H4 (cell line): ENCODE measurements at regions not wholly inside any gene's neighbourhood (a gene's known extent, or its start where the extent isn't known, plus 50 kb on each side); places are given as distances from the start of the nearest gene placed in this dataset.

Experiments
- DNase-seq: peaks from one replicate; pipeline ENCODE4 v3.0.0-alpha.2; 2015; ENCODE audit warnings: low spot score

DNA sequence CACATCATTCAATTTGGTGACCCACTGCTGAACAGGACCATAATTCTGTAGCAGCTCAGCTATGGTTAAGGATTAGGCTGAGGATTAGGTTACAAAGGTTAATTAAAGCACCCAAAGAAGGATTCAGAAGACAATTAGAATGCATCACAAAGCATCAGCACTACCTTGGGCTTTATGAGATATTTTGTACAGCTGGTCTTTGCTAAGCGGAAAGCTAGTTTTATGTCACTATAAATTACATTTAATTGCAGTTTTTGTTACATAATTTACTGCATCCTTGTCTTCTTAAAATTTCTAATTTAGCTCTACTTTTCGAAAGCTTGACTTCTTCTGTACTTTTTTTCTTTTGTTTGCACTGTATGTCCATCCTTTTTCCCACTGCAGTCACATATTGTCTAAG lies 711.5 kb downstream of the RPS29 start:
- no peak for DNase-seq

DNA sequence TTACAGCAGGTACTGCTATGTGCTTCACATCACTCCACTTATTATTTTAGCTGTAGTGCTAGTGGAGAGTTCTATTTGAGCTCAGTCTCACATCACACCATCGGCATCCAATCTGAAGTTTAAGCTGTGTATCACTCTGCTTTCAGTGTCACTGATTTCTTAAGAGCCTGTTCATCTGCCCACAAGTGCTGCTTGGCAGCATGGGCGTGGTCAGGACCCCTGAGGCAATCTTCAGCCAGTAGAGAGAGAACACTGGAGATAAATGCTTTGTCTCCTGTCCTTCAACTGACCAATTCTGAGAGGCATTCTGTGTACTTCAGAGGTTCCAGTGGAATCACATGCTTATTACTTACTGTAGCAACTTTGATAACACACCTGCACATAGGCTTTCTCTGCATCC lies 728.8 kb downstream of the RPS29 start:
- DNase-seq: no peak

DNA sequence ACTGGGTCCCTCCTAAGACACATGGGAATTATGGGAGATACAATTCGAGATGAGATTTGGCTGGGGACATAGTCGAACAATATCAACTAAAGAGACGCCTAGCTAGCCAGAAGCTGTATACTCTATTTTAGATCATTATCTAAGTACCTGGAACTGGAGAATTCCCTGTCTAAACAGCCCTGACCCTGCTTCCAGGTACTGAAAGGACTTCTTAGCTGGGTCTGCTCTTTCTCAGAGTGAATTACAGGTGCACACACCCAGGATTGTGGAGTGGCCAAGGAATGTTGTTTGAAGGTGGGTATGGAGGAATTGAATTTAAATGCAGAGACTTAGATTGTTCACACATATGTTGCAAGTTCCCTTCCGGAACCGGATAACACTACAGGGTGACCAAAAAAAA lies 733.0 kb downstream of the RPS29 start:
- DNase-seq: no peak

DNA sequence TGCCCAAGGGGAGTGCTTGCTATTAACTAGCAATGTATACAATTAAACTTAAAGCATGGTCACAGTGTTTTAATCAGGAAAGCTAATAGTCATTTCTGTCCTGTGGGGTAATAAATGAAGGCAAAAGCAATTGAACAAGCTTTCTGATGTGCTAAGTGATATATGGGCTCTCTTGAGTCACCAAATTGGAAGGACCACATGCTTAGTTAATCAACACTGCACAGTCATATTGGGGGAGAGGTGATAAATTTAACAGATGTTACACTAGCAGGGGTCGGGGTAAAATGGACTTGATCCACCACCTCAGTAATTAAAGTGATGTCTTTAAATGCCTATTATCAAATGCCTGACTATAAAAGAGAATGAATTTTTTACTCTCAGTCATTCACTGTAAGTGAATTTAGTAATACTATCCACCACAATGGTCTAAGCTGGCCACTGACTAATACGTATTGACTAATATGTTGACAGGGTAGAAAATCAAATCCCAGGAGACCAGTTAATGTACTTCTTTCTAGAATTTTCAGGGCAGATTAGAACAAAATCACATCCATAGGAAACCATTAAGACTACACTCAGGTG lies 736.3 kb downstream of the RPS29 start:
- DNase-seq: no peak

DNA sequence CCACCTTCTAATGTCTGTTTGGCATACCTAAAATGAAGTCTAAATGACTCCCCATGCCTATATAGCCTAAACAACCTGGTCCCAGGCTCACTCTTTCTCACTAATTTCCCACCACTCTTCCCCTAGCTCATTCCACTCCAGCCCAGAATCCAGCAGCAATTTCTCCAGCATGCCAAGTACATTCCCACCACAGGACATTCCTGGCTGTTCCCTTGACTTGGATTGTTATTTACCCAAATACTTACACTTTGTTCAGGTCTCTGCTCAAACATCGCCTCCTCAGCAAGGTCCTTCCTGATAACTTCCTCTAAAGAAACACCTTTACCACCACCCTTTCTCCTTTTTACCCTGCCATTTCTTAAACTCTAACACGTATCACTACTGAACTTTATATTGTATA lies 743.4 kb downstream of the RPS29 start:
- no peak for DNase-seq

DNA sequence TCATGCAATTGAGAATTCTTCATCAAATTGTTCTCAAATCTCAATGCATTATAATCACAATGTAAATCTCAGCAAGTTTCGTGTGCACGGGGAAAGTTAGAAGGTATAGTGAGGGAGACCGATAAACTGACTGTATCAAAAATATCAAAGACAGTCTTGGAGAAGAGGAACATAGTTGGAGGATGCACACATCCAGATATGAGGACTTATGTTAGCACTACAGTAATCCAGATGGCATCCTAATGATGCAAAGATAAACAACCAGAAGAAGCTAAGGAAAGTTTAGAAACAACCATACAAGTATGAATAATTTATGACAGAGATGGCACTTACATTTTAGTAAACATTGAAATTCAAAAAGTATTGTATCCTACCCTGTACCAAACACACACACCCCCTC lies 760.1 kb downstream of the RPS29 start:
- no peak for DNase-seq

DNA sequence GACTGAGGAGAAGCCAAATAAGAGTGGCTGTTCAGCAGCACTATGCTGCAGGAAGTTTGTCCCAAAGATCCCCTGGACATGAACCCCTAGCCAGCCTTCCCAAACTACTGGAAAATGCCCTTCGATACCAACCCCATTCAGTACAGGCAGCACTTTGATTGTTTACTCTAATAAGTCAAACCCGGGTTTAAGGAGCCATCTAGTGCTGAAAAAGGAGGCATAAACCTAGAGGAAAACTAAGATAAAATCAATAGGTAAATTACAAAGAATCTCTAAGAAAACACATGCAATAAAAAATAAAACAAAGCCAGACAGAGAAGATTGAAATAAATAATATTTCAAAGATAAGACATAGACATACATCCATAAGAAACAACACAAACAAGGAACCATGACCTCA lies 771.6 kb downstream of the RPS29 start:
- no peak for DNase-seq

DNA sequence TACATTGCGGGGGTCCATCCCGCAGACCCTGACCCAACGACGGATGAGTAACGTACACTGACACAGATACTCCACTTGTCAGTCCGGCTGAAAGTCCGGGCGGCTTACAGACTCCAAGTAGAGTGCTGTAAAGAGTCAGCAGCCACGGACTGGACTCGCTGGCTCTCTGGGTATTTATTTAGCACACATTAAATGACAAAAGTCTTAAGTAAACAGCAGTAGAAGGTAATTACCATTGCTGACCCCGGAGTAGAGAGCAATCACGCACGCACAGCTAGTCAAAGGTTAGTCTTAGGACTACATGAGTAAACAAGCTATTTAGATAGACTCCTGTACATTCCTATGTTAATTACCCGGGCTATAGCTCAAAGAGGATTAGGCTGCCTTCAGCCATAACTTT lies 780.9 kb downstream of the RPS29 start:
- DNase-seq: peak; percentile 38

DNA sequence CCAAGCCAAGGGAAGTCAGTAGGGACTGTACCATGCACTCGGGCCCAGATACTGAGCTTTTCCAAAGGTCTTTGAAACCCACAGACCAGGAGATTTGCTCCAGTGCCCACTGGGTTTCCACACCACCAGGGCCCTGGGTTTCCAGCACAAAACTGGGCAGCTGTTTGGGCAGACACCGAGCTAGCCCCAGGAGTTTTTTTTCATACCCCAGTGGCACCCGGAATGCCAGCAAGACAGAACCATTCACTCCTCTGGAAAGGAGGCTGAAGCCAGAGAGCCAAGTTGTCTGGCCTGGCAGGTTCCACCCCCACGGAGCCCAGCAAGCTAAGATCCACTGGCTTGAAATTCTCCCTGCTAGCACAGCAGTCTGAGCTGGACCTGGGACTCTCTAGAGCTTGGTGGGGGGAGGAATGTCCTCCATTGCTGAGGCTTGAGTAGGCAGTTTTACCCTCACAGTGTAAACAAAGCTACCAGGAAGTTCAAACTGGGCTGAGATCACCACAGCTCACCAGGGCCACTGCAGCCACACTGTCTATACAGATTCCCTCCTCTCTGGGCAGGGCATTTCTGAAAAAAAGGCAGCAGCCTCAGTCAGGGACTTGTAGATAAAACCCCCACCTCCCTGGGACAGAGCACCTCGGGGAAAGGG lies 793.7 kb downstream of the RPS29 start:
- DNase-seq: peak; percentile 76

DNA sequence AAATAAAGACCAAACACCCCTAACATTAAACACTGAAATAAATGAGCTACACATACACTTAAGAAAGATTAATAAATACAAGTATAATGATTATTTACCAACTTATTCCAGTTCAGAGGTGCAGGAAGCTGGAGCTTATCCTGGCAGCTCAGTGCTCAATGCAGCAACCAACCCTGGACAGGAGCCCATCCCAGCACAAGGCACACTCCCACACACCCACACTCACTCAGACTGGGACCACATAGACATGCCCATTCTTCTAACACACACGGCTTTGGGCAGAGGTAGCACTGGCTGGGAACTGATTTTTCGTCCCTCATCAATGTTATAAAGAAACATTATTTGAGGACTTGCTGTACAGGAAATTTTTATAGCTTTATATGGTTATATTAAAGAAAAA lies 797.4 kb downstream of the RPS29 start:
- DNase-seq: peak; percentile 74

DNA sequence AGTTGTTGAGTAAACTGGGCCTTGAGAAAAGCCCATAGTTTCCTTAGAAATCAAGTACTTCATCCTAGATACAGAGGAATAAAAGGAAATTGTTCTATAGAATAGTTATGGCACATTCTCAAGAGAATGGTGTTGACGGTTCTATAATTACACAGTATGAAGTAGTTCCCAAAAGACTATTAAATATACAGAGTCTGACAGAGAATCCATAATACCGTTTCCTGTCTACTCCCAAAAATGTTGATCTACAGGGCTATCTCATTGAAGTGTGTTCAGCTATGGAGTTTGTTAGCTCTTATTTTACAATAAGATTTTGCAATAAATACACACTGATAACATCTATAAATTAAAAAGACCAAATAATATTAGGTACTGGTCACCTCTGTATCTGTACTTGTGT lies 799.7 kb downstream of the RPS29 start:
- no peak for DNase-seq

DNA sequence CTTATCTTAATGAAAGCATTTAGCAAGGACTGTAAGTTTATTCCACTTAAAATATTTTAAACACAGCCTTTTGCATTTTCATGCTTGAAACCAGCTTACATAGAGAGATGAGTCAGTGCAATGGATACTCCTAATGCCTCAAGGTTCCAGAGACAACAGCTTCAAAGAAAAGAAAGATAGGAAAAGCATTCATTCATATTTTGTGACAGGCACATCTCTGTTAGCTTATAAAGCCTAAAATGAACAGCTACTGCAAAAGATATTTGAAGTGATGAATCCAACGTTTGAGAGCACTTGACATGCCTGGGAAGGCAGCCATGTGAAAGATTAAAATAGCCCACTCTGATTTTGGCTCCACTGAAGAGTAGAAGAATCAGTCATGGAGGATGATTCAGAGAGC lies 814.5 kb downstream of the RPS29 start:
- DNase-seq: no peak

DNA sequence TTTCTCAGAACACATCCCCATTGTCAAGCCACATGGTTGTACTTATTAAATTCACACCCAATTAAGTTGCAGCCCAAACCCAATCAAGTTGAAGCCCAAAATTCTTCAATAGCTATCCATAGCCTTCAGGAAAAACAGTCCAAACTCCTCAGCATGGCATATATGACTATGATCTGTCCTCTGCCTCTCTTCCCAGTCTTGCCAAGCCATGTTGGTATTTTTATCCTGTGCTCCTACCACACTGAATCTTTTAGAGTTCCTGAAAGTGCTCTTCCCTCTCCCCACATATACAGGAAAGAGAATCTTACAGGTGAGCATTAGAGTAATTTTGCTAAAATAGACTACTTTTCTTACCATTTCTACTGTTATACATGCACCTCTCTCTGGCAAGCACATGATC lies 834.9 kb downstream of the RPS29 start:
- no peak for DNase-seq

DNA sequence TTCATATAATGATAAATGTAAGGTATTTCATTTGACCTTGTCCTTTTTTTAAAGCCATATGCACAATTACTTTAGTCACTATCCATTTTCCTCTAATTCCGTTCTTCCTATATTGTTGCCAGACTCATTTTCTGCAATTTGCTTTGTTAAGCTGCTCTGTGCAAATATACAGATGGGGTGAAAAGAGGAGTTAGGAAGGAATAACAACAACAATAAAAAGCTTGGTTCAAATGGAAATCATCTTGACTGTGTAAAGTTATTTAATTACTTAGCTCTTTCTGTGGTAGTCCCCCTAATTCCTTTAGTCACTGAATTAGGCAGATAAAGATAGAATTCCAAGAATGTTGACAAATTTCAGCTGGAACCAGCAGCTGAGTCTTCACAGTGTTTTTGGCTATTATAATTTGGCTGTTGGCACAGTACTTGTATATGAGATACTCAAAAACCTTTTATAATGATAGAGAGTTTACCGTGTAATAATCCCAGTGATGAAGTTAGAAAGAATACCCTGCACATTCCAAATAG lies 838.0 kb downstream of the RPS29 start:
- no peak for DNase-seq

DNA sequence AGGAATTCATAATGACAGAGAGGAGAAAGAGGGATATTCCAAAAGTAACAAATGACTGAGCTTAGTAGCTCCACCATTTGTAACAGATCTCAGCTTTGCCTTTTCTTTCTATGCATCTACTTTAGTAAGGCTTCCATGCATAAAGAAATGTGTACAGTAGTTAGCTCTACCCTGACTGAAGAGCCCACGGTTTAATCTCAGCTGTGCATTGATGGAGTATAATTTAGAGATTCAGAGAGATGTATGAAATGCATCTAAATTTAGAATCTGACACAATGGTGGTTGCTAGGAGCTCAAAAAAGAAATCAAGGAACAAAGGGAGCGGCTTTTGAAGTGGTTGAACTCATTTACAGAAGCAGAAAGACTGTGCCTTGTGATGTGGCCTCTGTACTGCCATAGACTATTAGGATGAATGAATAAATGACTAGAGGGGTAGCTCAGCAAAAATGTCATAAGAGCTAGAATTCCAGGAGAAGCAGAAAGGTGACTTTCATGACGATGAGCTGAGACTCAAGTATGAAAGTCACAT lies 838.6 kb downstream of the RPS29 start:
- DNase-seq: no peak

DNA sequence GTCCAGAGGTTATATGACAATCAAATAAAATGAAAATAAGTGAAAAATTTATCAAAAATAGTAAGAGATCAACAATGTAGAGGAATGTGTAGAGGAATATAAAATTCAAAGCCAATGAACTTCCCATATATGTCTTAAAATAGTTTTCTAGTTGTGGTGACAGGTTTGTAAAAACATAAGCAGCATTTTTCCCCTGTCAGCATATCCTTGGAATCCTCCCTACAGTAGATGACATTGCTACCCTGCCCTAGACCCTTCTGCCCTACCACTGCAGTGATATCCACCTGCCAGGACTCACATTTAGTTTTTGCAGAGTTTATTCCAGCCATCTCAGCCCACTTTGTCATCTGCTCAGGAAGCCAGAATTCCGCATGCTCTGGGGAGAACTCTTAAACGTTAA lies 842.0 kb downstream of the RPS29 start:
- no peak for DNase-seq

DNA sequence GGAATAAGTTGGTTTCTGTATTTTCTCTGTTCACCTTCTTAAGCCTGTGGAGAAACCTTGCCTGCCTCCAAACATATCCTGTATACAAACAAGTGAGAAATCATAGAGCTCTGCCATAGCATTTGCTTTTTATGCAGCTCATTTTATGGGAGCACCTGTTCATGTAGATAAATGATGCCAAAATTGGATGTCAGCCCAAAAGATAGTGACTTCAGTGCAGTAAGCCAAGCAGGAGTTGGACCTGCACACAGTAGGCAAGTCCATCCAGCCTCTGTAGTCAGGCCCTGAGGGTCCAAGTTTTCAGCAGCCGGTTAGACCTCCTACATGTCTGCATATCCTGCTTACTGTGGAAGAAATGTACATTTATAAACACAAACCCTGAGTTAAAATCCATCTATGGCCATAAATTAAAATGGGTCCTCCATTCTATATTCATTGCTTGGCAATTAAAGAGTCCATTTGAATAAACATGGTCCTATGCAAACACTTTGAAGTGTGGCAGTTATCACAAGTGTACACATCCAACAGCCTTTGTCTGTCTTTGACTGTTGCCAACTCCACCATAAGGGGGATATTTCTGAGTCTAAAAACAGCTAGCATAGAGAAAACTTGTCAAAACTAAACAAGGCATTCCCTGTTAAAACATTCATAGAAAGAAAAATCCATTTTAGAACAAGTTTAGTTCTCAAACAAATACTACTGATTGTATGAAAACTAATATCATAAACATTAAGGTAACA lies 847.8 kb downstream of the RPS29 start:
- DNase-seq: no peak

DNA sequence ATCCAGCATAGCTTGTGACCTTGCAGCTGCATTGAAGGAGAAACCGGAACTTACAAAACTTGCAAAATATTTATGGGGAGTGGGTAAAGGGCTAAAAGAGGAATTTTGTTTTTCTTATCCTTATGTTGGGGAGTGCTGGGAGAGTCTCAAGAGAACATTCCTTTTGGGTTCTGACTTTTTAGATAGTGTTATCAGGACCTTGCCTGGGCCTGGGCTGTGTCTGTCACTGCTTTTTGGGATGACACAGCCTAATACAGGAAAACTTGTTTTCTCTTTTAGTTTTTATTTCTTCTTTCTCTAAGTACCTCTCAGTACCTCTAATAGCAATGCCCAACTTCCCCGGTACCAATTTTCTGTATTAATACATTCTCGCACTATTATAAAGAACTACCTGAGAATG lies 850.6 kb downstream of the RPS29 start:
- no peak for DNase-seq

DNA sequence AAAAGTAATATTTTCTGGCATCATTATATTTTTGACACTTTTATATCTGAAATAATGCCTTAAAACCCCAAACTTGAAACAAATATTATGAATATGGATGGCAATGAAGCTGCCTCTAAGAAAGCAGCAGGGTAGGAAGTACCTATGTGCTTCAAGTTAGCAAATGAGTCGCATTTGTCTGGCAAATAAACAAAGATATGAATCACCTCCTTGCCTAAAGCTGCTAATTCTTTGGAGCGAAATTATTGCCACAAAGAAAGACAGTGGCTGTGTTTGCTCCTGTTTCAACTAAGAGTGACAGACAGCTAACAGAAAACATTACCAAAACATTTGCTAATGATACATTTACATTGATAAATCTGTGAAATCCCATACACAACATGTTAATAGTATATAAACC lies 854.9 kb downstream of the RPS29 start:
- no peak for DNase-seq

DNA sequence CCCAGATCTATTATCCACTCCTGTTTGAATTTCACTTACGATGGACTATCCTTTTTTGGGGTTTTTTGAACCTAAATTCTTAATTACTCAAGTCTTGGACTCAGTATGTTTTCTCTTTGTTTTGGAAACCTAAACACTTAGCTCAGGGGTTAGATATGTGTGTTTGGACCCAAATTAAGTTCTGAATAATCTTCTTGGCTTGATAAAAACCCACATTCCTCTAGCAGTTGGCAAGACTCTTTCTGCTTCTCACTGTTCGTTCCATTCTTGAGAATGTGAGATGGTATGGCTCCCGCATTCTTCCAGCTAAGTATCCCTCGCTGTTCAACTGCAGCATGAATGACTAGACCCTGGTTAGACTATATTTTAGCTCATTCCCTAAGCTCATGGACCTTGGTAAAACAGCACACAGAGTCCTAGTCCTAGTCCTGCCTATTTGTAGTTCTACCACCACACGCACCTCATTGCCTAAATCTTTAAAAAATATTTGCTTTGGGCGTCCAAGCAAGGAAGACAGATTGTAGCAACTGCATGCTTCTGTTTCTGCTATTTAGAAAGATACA lies 860.0 kb downstream of the RPS29 start:
- no peak for DNase-seq

DNA sequence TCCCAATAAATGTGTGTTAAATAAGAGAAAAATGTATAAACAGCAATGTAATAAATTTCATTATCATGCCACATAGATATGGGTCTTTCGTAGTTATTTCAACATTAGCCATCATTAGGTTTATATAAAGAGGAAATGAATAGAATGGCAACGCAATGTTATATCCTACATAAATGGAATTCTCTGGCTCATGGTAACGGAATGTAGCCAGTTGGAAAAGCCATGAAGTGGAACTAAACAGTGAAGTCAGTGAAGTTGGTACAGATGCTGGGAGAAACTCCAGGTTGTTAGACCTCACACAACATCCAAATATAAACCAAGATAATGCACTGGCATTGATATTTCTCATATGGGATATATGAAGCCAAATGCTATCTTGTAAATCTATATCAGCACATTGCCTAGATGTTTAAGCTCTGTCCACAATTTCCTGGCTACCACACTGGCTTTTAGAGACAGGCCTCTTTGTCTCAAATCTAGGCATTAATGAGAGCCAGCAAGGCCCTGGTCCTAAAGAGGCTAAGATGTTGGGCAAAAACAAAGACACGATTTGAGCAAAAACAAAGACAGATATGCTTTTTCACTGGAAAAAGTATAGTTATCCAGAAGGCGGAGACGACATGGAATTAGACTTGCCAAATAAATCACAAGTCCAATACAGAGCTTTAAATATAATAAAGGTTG lies 861.0 kb downstream of the RPS29 start:
- DNase-seq: peak; percentile 60
